A549 (cell line): ENCODE measurements at regions not wholly inside any gene's neighbourhood (a gene's known extent, or its start where the extent isn't known, plus 50 kb on each side); places are given as distances from the start of the nearest gene placed in this dataset.

Source experiments
- ATAC-seq, 2 experiments: fragments of 200-7000 bp in 1 of 2; fragments of >200 bp in 1 of 2; cut with Nextera tagmentation in 1 of 2; cut with Tn5 transposase in 1 of 2; 3 replicates each; pipeline versions ENCODE4 v1.8.0 to v1.9.1; 2018 to 2020; ENCODE audit warnings: mild to moderate bottlenecking in 1 of 2, moderate library complexity in 1 of 2
- CTCF ChIA-PET: fragments of 300-600 bp; sonication (Branson Sonifier 250); formaldehyde crosslinking; extraction: SDS; loops from one replicate; lab custom pipeline; 2021; ENCODE audit warnings: antibody characterized with exemption, inconsistent platforms; lab: Yijun Ruan, JAX
- POLR2A ChIA-PET: fragments of 350-600 bp; formaldehyde crosslinking; extraction: SDS; loops from one replicate; lab custom pipeline; 2021; ENCODE audit warnings: antibody characterized with exemption, inconsistent platforms; lab: Yijun Ruan, JAX
- DNase-seq, 2 experiments: peaks; one replicate each; pipeline versions ENCODE4 v3.0.0 to v3.0.0-alpha.2; 2011 to 2016; ENCODE audit warnings: low read depth in 1 of 2, low spot score in 1 of 2
- FAIRE-seq: peaks from 2 replicates; lab custom pipeline; 2011; peaks lifted over from hg19 to GRCh38; lab: Jason Lieb, UNC
- H3K27ac ChIP-seq, 2 experiments: fragments of >200 bp; sonication (Bioruptor Twin); formaldehyde crosslinking; 3 replicates each; pipeline ENCODE4 v1.5.1; 2016 to 2017
- H3K4me1 ChIP-seq: fragments of >200 bp; sonication (Bioruptor Twin); formaldehyde crosslinking; 3 replicates; pipeline ENCODE4 v1.6.1; 2016
- H3K4me2 ChIP-seq: fragments of >200 bp; sonication (Bioruptor Twin); formaldehyde crosslinking; 3 replicates; pipeline ENCODE4 v1.6.1; 2016
- H3K4me3 ChIP-seq: fragments of >200 bp; sonication (Bioruptor Twin); formaldehyde crosslinking; 3 replicates; pipeline ENCODE4 v1.5.1; 2016
- H3K9me3 ChIP-seq: fragments of >200 bp; sonication (Bioruptor Twin); formaldehyde crosslinking; 3 replicates; pipeline ENCODE4 v1.6.1; 2016
- BHLHE40 ChIP-seq: IDR thresholded peaks from 2 replicates; pipeline ENCODE4 v1.6.1; 2012; ENCODE audit warnings: low read depth, low read length, inconsistent platforms
- CBX2 ChIP-seq: fragments of 200-600 bp; sonication (generic); IDR thresholded peaks from 2 replicates; pipeline ENCODE4 v1.6.1; 2016; ENCODE audit warnings: low read depth, mild to moderate bottlenecking, borderline replicate concordance
- CBX8 ChIP-seq: fragments of 200-600 bp; sonication (generic); IDR thresholded peaks from 2 replicates; pipeline ENCODE4 v1.6.1; 2016
- CHD4 ChIP-seq: fragments of 200-600 bp; sonication (generic); IDR thresholded peaks from 2 replicates; pipeline ENCODE4 v1.6.1; 2016; ENCODE audit warnings: antibody characterized with exemption, mild to moderate bottlenecking, borderline replicate concordance
- EP300 ChIP-seq, 2 experiments: fragments of >200 bp; sonication (Bioruptor Twin); formaldehyde crosslinking; IDR thresholded peaks; 2 replicates in 1 of 2; 3 replicates in 1 of 2; pipeline ENCODE4 v1.6.1; 2016 to 2017
- FOSB ChIP-seq: fragments of 250-450 bp; sonication (Bioruptor Pico); IDR thresholded peaks from 2 replicates; pipeline ENCODE4 v1.5.0; 2020; ENCODE audit warnings: mild to moderate bottlenecking, moderate library complexity
- FOSL2 ChIP-seq, 2 experiments: fragments of 450-650 bp in 1 of 2; fragments of >200 bp in 1 of 2; sonication (Bioruptor Twin) in 1 of 2; formaldehyde crosslinking; IDR thresholded peaks; 2 replicates each; pipeline versions ENCODE4 v1.5.0 to v1.6.1; 2016 to 2020; ENCODE audit warnings: mild to moderate bottlenecking in 1 of 2, moderate library complexity in 1 of 2
- FOXS1 ChIP-seq: fragments of 250-450 bp; sonication (Bioruptor Pico); IDR thresholded peaks from 2 replicates; pipeline ENCODE4 v1.5.0; 2020; ENCODE audit warnings: mild to moderate bottlenecking, moderate library complexity
- KDM1A ChIP-seq: fragments of 200-600 bp; sonication (generic); IDR thresholded peaks from 2 replicates; pipeline ENCODE4 v1.6.1; 2016; ENCODE audit warnings: low read depth, mild to moderate bottlenecking
- MYC ChIP-seq: IDR thresholded peaks from 2 replicates; pipeline ENCODE4 v1.6.1; 2012; ENCODE audit warnings: mild to moderate bottlenecking, inconsistent platforms, low read length, improper control_type of control experiment, borderline replicate concordance
- PHF8 ChIP-seq: fragments of 200-600 bp; sonication (generic); IDR thresholded peaks from 2 replicates; pipeline ENCODE4 v1.6.1; 2016; ENCODE audit warnings: low read depth, mild to moderate bottlenecking, antibody characterized with exemption, moderate library complexity, borderline replicate concordance
- POLR2AphosphoS2 ChIP-seq: conservative IDR thresholded peaks from 2 replicates; pipeline ENCODE4 v1.6.1; 2012; ENCODE audit warnings: low read length, improper control_type of control experiment, inconsistent platforms
- RARB ChIP-seq: fragments of 250-450 bp; sonication (Bioruptor Pico); IDR thresholded peaks from 2 replicates; pipeline ENCODE4 v1.8.0; 2021; ENCODE audit warnings: mild to moderate bottlenecking, moderate library complexity
- RCOR1 ChIP-seq: fragments of 150-350 bp; IDR thresholded peaks from 2 replicates; pipeline ENCODE4 v1.6.1; 2014; ENCODE audit warnings: antibody characterized with exemption, low read length, low read depth
- SREBF2 ChIP-seq: fragments of 450-650 bp; IDR thresholded peaks from 2 replicates; pipeline ENCODE4 v1.6.1; 2014; ENCODE audit warnings: mild to moderate bottlenecking, moderate library complexity
- TFCP2L1 ChIP-seq: fragments of 250-450 bp; sonication (Bioruptor Pico); IDR thresholded peaks from 2 replicates; pipeline ENCODE4 v1.5.0; 2021; ENCODE audit warnings: mild to moderate bottlenecking
- TP53 ChIP-seq: fragments of 250-450 bp; sonication (Bioruptor Pico); IDR thresholded peaks from 2 replicates; pipeline ENCODE4 v1.5.0; 2021; ENCODE audit warnings: mild to moderate bottlenecking, moderate library complexity
- WGBS: methylation state at CpG from one replicate; pipeline ENCODE4 v1.1.6; 2017; ENCODE audit errors: missing lambda C conversion rate; 5-methylcytosine and 5-hydroxymethylcytosine counted together
- TF ChIP-seq, protein P1 (sequence below): fragments of 450-650 bp; IDR thresholded peaks from 2 replicates; pipeline ENCODE4 v1.6.1; 2014; ENCODE audit warnings: antibody characterized with exemption
- TF ChIP-seq, protein P2 (sequence below): fragments of >200 bp; sonication (Bioruptor Twin); formaldehyde crosslinking; IDR thresholded peaks from 3 replicates; pipeline ENCODE4 v1.5.1; 2016
- TF ChIP-seq, protein P3 (sequence below): fragments of >200 bp; sonication (Bioruptor Twin); formaldehyde crosslinking; IDR thresholded peaks from 3 replicates; pipeline ENCODE4 v1.6.1; 2016

DNA sequence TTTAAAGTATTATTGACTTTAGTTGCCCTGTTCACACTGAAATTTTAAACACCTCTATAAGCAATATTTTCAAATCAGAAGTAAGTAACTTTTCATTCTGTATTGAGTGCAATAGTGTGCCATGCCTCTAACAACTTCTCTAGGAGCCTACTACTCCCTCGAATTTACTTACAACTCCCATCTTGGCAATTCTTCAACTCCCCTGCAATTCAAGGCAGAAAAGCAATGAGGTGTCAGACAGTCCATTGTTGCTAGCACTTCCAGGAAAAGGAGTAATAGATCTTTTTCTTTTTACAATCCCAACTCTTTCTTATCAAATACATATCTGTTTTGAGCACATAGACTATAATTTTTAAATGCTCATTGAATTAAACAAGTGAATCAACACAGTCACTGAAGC lies 222.7 kb upstream of the PUM3 start:
- Histone ChIP-seq H3K4me3 (no peak overlapping the region), H3K27ac (no peak overlapping the region), H3K9me3 (0 out of 3 replicates have a peak, but pooled peaks cover 3% of the 10 kb centered on the region), H3K4me2 (no peak overlapping the region), H3K4me1 (no peaks in the 10 kb centered on the region)
- no peak for FAIRE-seq
- POLR2A ChIA-PET = no interaction called here
- no peak for DNase-seq
- 0% methylated on average over 1 of the region's 1 CpG for WGBS
- ATAC-seq = no peak
- CTCF ChIA-PET = no interaction called here
- TF ChIP-seq FOSL2 (IDR thresholded peaks at IDR 0.05) (no peak), FOSL2 (CRISPR knock-in tag; IDR thresholded peaks at IDR 0.05) (no peak), TP53 (no peak)

DNA sequence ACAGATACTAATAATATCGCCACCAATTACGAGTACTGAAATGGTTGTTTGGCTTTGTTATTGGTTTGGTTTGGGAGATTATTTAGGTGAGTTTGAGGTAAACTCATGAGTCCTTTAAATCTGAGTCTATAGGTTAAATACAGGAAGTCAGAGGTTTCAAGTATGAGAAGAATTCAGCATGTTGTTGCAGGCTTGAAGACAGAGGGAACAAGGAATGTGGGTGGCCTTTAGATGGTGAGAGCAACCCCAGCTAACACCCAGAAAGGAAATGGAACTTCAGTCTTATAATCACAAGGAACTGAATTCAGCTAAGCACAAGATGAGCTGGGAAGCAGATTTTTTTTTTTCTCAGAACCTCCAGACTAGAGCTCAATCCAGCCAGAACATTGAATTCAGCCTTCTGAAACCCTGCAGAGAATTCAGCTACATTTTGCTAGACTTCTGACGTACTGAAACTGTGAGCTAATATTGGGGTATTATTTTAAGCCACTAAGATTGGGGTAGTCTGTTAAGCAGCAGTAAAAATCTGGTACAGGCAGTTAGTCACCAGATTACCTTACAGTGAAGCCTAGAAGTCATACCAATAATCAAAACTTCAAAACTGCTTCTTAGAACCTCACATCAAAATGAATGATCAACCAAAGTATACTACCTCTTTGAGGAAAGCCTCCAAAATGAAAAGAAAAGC lies 216.0 kb upstream of the PUM3 start:
- Histone ChIP-seq H3K4me3 (no peak overlapping the region), H3K27ac (no peak overlapping the region), H3K4me2 (no peak overlapping the region), H3K4me1 (no peaks in the 10 kb centered on the region), H3K9me3 (no peaks in the 10 kb centered on the region)
- TF ChIP-seq MYC (no peak), SREBF2 (no peak), FOSB (no peak), RCOR1 (no peak), RARB (CRISPR knock-in tag) (no peak), FOXS1 (no peak), PHF8 (no peak), CBX8 (no peak), BHLHE40 (no peak), FOSL2 (IDR thresholded peaks at IDR 0.05) (no peak), FOSL2 (CRISPR knock-in tag; IDR thresholded peaks at IDR 0.05) (no peak), TFCP2L1 (CRISPR knock-in tag) (no peak), KDM1A (no peak), CHD4 (no peak), POLR2AphosphoS2 (no peak)
- TF ChIP-seq, protein P1, sequence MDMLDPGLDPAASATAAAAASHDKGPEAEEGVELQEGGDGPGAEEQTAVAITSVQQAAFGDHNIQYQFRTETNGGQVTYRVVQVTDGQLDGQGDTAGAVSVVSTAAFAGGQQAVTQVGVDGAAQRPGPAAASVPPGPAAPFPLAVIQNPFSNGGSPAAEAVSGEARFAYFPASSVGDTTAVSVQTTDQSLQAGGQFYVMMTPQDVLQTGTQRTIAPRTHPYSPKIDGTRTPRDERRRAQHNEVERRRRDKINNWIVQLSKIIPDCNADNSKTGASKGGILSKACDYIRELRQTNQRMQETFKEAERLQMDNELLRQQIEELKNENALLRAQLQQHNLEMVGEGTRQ = no peak
- TF ChIP-seq, protein P2, sequence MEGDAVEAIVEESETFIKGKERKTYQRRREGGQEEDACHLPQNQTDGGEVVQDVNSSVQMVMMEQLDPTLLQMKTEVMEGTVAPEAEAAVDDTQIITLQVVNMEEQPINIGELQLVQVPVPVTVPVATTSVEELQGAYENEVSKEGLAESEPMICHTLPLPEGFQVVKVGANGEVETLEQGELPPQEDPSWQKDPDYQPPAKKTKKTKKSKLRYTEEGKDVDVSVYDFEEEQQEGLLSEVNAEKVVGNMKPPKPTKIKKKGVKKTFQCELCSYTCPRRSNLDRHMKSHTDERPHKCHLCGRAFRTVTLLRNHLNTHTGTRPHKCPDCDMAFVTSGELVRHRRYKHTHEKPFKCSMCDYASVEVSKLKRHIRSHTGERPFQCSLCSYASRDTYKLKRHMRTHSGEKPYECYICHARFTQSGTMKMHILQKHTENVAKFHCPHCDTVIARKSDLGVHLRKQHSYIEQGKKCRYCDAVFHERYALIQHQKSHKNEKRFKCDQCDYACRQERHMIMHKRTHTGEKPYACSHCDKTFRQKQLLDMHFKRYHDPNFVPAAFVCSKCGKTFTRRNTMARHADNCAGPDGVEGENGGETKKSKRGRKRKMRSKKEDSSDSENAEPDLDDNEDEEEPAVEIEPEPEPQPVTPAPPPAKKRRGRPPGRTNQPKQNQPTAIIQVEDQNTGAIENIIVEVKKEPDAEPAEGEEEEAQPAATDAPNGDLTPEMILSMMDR = no peak
- CTCF ChIA-PET = no interaction called here
- 14% methylated on average over 3 of the region's 3 CpGs for WGBS
- DNase-seq (no peak), ATAC-seq (no peak), FAIRE-seq (no peak)
- POLR2A ChIA-PET = no interaction called here

DNA sequence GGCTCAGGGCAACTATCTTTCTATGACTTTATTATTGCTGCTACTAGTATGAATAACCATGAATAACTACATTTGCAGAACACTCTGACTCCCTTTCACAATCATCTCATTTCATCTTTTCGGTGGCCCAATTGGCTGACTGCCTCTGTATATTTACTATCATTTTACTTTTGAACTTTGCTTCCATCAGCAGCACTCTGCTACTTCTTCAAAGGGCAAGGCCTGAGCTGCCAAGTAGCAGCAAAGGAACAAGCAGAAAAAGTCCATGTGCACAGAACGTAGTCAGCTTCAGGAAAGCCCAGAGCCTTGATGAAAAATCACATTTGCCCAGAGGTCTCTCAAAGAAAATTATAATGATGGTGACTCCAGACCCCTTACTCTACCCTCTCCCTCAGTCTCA lies 214.5 kb upstream of the PUM3 start:
- H3K4me3 ChIP-seq = no peak overlapping the region
- ATAC-seq (no peak), DNase-seq (no peak), FAIRE-seq (no peak)
- CTCF ChIA-PET = no interaction called here
- H3K27ac ChIP-seq = no peak overlapping the region
- no peaks in the 10 kb centered on the region for H3K4me1 ChIP-seq
- no peaks in the 10 kb centered on the region for H3K9me3 ChIP-seq
- TF ChIP-seq, protein P3, sequence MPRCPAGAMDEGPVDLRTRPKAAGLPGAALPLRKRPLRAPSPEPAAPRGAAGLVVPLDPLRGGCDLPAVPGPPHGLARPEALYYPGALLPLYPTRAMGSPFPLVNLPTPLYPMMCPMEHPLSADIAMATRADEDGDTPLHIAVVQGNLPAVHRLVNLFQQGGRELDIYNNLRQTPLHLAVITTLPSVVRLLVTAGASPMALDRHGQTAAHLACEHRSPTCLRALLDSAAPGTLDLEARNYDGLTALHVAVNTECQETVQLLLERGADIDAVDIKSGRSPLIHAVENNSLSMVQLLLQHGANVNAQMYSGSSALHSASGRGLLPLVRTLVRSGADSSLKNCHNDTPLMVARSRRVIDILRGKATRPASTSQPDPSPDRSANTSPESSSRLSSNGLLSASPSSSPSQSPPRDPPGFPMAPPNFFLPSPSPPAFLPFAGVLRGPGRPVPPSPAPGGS = no peak
- TF ChIP-seq EP300 (IDR thresholded peaks at IDR 0.05) = no peak
- TF ChIP-seq CBX2 = no peak
- POLR2A ChIA-PET = no interaction called here
- H3K4me2 ChIP-seq = no peak overlapping the region
- WGBS = 8% methylated on average over 2 of the region's 2 CpGs
